ENCODE measurements at regions not wholly inside any gene's neighbourhood (a gene's known extent, or its start where the extent isn't known, plus 50 kb on each side); places are given as distances from the start of the nearest gene placed in this dataset.

DNA sequence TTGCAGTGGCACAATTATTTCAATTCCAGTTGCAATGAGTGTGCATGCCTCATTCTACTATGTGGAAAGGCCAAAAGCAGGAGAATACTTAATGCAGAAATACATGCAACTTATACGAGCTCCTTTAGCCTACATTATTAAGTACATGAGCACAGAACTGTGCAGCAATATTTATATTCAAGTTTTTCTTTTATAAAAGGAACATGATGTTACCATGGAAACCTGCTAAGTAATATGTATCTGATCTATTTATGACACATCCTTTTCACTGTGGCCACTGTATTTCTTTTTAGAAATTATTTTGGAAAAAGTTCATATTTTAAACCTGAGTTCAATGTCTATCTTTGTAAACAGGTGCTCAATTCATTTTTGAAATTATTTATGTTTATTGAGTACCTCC is 88.9 kb downstream of the ELAPOR2 start:
- FAIRE-seq (no peak), DNase-seq (ENCODE audit: low read depth) (no peak)
- H3K27me3 ChIP-seq (ENCODE audit: control insufficient read depth, insufficient read depth, low read length): no peaks in the 10 kb centered on the region
- H3K4me3 ChIP-seq (ENCODE audit: low read depth, low read length): no peak overlapping the region
- H3K36me3 ChIP-seq (ENCODE audit: control insufficient read depth, insufficient read depth, low read length): no peaks in the 10 kb centered on the region
- TF ChIP-seq, protein P1, sequence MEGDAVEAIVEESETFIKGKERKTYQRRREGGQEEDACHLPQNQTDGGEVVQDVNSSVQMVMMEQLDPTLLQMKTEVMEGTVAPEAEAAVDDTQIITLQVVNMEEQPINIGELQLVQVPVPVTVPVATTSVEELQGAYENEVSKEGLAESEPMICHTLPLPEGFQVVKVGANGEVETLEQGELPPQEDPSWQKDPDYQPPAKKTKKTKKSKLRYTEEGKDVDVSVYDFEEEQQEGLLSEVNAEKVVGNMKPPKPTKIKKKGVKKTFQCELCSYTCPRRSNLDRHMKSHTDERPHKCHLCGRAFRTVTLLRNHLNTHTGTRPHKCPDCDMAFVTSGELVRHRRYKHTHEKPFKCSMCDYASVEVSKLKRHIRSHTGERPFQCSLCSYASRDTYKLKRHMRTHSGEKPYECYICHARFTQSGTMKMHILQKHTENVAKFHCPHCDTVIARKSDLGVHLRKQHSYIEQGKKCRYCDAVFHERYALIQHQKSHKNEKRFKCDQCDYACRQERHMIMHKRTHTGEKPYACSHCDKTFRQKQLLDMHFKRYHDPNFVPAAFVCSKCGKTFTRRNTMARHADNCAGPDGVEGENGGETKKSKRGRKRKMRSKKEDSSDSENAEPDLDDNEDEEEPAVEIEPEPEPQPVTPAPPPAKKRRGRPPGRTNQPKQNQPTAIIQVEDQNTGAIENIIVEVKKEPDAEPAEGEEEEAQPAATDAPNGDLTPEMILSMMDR (IDR thresholded peaks at IDR 0.05; ENCODE audit: insufficient read depth, low read length, severe bottlenecking): no peak

DNA sequence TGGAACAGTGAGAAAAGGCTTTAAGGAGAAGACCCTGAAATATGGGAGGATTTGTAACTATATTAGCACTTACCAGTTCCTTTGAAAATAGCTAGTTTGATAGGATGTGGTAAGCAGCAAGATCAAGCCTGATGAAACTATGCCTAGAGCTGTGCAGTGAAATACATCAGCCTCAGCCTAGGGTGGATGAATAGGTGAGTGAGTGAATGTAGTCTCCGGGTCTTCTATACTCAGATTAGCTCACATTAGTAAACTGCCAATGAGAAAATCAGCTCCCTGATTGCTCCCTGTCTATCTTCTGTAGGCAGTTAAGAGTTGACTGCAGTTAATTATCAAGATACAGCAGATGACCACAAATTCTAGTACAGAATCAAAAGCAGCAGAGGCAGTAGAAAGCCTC is 89.6 kb downstream of the ELAPOR2 start:
- Histone ChIP-seq H3K36me3 (ENCODE audit: control insufficient read depth, insufficient read depth, low read length) (no peaks in the 10 kb centered on the region), H3K4me3 (ENCODE audit: low read depth, low read length) (no peak overlapping the region), H3K27me3 (ENCODE audit: control insufficient read depth, insufficient read depth, low read length) (no peaks in the 10 kb centered on the region)
- TF ChIP-seq, protein P1 (IDR thresholded peaks at IDR 0.05; ENCODE audit: insufficient read depth, low read length, severe bottlenecking): no peak
- DNase-seq (ENCODE audit: low read depth) (no peak), FAIRE-seq (no peak)

DNA sequence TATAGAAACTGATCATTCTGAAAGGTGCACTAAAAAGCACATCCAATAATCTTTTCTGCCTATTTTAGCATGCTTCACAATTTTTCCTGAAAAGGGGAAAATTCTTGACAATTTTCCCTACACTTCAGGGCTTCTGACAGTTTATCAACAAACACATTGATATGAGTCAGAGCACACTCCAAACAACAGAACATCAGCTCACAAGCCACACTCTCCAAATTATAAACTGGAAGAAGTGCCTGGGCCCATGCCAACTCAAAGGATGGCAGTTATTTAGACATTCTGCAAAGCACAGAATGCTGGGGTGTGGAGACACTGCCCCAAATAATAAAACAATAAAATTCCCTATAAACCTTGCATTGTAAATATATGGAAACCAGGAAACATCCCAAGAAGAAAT is 90.8 kb downstream of the ELAPOR2 start:
- FAIRE-seq (no peak), DNase-seq (ENCODE audit: low read depth) (no peak)
- Histone ChIP-seq H3K4me3 (ENCODE audit: low read depth, low read length) (no peak overlapping the region), H3K36me3 (ENCODE audit: control insufficient read depth, insufficient read depth, low read length) (no peaks in the 10 kb centered on the region), H3K27me3 (ENCODE audit: control insufficient read depth, insufficient read depth, low read length) (no peaks in the 10 kb centered on the region)
- TF ChIP-seq, protein P1 (IDR thresholded peaks at IDR 0.05; ENCODE audit: insufficient read depth, low read length, severe bottlenecking): no peak

DNA sequence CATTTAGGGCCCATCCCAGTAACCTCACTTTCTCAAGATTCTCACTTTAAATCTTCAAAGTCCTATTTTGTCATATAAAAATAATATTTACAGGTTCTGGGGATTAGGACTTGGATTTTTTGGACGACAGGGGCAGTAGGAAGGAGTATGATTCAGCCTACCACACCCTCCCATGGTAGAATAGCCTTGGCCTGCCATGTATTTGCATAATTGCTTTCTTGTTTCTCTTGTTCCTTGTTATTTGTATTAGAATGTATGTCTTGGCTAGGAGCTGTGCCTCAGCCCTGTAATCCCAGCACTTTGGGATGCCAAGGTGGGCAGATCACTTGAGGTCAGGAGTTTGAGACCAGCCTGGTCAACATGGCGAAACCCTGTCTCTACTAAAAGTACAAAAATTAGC is 92.5 kb downstream of the ELAPOR2 start:
- TF ChIP-seq, protein P1 (IDR thresholded peaks at IDR 0.05; ENCODE audit: insufficient read depth, low read length, severe bottlenecking): no peak
- no peak for DNase-seq (ENCODE audit: low read depth)
- FAIRE-seq: no peak
- Histone ChIP-seq H3K27me3 (ENCODE audit: control insufficient read depth, insufficient read depth, low read length) (no peaks in the 10 kb centered on the region), H3K36me3 (ENCODE audit: control insufficient read depth, insufficient read depth, low read length) (no peaks in the 10 kb centered on the region), H3K4me3 (ENCODE audit: low read depth, low read length) (no peak overlapping the region)

DNA sequence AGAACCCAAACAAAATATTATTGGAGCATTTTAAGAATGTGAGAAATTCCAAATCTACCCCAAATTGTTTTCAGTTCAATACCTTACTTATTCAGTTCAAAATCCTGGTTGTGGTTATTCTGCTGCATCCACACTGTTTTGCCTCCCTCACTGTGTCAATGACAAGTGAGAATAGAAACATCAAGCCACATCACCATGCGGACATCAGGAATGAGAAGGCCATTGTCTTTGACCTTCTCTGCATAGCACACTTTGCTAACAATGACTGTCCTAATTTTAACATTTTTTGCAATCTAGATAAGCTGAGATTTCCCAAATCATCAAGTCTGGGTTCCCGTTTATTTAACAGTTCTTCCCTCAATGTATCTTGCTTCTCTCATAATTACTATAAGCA is 93.7 kb downstream of the ELAPOR2 start:
- FAIRE-seq: no peak
- H3K4me3 ChIP-seq (ENCODE audit: low read depth, low read length): no peak overlapping the region
- TF ChIP-seq, protein P1 (IDR thresholded peaks at IDR 0.05; ENCODE audit: insufficient read depth, low read length, severe bottlenecking): no peak
- no peaks in the 10 kb centered on the region for H3K27me3 ChIP-seq (ENCODE audit: control insufficient read depth, insufficient read depth, low read length)
- DNase-seq (ENCODE audit: low read depth): no peak
- H3K36me3 ChIP-seq (ENCODE audit: control insufficient read depth, insufficient read depth, low read length): no peaks in the 10 kb centered on the region

DNA sequence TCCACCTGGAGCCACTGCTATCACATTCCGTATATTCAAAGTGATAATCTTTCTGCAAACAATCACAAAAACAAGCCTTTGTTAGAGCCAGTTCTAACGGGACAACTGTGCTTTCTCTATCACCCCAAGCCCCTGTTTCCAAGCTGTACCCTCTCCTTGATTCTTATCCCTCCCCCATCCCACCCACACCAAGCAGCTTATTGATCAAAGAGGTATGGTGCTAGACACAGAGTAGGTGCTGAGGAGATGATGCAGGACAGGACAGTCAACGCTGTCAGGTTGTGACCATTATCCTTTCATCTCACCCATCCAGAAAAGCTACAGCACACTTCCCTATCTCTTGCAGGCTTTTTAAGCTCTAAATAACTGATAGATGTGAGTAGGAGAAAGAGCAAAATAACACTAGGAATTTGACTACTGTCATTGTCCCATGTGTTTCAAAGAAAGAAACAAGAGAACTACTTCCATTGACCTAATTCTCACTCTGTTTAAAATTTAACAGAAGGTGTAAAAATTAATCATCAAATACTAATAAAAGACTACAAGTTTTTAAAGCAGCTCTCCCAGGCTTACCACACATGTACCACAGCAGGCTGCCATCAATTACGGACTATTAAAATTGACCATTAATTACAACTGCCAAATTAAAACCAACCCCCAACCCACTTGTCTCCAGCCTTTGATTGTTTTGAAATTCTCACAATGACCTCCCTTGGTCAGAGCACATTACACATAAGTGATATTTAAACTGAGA is 94.3 kb downstream of the ELAPOR2 start:
- TF ChIP-seq, protein P1 (IDR thresholded peaks at IDR 0.05; ENCODE audit: insufficient read depth, low read length, severe bottlenecking): no peak

More for the DNA sequence above, 94.3 kb downstream of the ELAPOR2 start:
- no peak for DNase-seq (ENCODE audit: low read depth)
- no peak for FAIRE-seq
- H3K4me3 ChIP-seq (ENCODE audit: low read depth, low read length): no peak overlapping the region
- H3K27me3 ChIP-seq (ENCODE audit: control insufficient read depth, insufficient read depth, low read length): no peaks in the 10 kb centered on the region
- no peaks in the 10 kb centered on the region for H3K36me3 ChIP-seq (ENCODE audit: control insufficient read depth, insufficient read depth, low read length)

Data from bronchial epithelial cell (primary cell).